PC-9 (cell line): ENCODE measurements at regions not wholly inside any gene's neighbourhood (a gene's known extent, or its start where the extent isn't known, plus 50 kb on each side); places are given as distances from the start of the nearest gene placed in this dataset.

Experiments used
- BruUV-seq: library from RNA; stranded (reverse); fragments of 400-500 nt; replicated peaks from 2 replicates; lab custom pipeline; 2021; lab: Mats Ljungman, UMichigan
- CTCF ChIA-PET: fragments of 300-600 bp; sonication (Branson Sonifier 250); formaldehyde crosslinking; loops from one replicate; lab custom pipeline; 2022; ENCODE audit warnings: antibody characterized with exemption; lab: Charles Lee
- POLR2A ChIA-PET: fragments of 300-600 bp; sonication (Branson Sonifier 250); formaldehyde crosslinking; loops from one replicate; lab custom pipeline; 2022; ENCODE audit warnings: antibody characterized with exemption; ENCODE audit not compliant: unreplicated experiment; lab: Charles Lee
- DNase-seq, 2 experiments: peaks; one replicate each; pipeline versions ENCODE4 v3.0.0 to v3.0.0-alpha.2; 2015 to 2022; ENCODE audit warnings: mixed read lengths in 1 of 2
- H2AFZ ChIP-seq: fragments of 200-600 bp; sonication (generic); 2 replicates; pipeline ENCODE4 v1.8.1; 2017; ENCODE audit warnings: antibody characterized with exemption
- H3F3A ChIP-seq: fragments of 200-600 bp; sonication (generic); 2 replicates; pipeline ENCODE4 v1.8.1; 2017; ENCODE audit warnings: antibody characterized with exemption, mild to moderate bottlenecking, low read depth; ENCODE audit not compliant: insufficient read depth
- H3K27ac ChIP-seq: fragments of 200-600 bp; sonication (generic); 2 replicates; pipeline ENCODE4 v1.6.1; 2016; ENCODE audit warnings: mixed run types
- H3K27me3 ChIP-seq: fragments of 200-600 bp; sonication (generic); 2 replicates; pipeline ENCODE4 v1.6.1; 2016; ENCODE audit warnings: low read depth, mixed run types; ENCODE audit not compliant: insufficient read depth
- H3K36me3 ChIP-seq: fragments of 200-600 bp; sonication (generic); 2 replicates; pipeline ENCODE4 v1.6.1; 2016; ENCODE audit warnings: low read depth, mixed run types
- H3K4me1 ChIP-seq: fragments of 200-600 bp; sonication (generic); replicated peaks from 2 replicates; pipeline ENCODE4 v1.6.1; 2016; ENCODE audit warnings: mixed run types; ENCODE audit not compliant: insufficient read depth
- H3K4me2 ChIP-seq: fragments of 200-600 bp; sonication (generic); 2 replicates; pipeline ENCODE4 v1.6.1; 2017; ENCODE audit warnings: mixed run types
- H3K4me3 ChIP-seq: fragments of 200-600 bp; sonication (generic); 2 replicates; pipeline ENCODE4 v1.6.1; 2016; ENCODE audit warnings: mixed run types
- H3K79me2 ChIP-seq: fragments of 200-600 bp; sonication (generic); 2 replicates; pipeline ENCODE4 v1.6.1; 2017; ENCODE audit warnings: low read depth, mixed run types
- H3K9me2 ChIP-seq: fragments of 200-600 bp; sonication (generic); 2 replicates; pipeline ENCODE4 v1.8.1; 2017; ENCODE audit warnings: mild to moderate bottlenecking; ENCODE audit not compliant: insufficient read depth
- H3K9me3 ChIP-seq: fragments of 200-600 bp; sonication (generic); 2 replicates; pipeline ENCODE4 v1.8.1; 2016; ENCODE audit warnings: low read depth; ENCODE audit not compliant: insufficient read depth
- H4K20me1 ChIP-seq: fragments of 200-600 bp; sonication (generic); 2 replicates; pipeline ENCODE4 v1.8.1; 2017; ENCODE audit not compliant: insufficient read depth
- EZH2 ChIP-seq: fragments of 200-600 bp; sonication (generic); IDR thresholded peaks from 2 replicates; pipeline ENCODE4 v1.8.0; 2017; ENCODE audit warnings: antibody characterized with exemption, low read depth
- intact Hi-C: fragments of 100-400 bp; cut with micrococcal nuclease; formaldehyde crosslinking; loops from one replicate; pipeline ENCODE4 v1.10.0; 2022; ENCODE audit not compliant: unreplicated experiment
- TF ChIP-seq, protein P1 (sequence below): fragments of 200-600 bp; sonication (generic); conservative IDR thresholded peaks from 2 replicates; pipeline ENCODE4 v1.6.1; 2017; ENCODE audit warnings: mixed run types, antibody characterized with exemption, mild to moderate bottlenecking, moderate library complexity

GRCh38 chr11:116686866-116687265 lies 85.9 kb downstream of the BUD13 start:
- no peaks in the 10 kb centered on the region for H4K20me1 ChIP-seq
- H3K9me3 ChIP-seq = no peaks in the 10 kb centered on the region
- H3K27ac ChIP-seq = no peak overlapping the region
- no peak for TF ChIP-seq EZH2
- TF ChIP-seq, protein P1, sequence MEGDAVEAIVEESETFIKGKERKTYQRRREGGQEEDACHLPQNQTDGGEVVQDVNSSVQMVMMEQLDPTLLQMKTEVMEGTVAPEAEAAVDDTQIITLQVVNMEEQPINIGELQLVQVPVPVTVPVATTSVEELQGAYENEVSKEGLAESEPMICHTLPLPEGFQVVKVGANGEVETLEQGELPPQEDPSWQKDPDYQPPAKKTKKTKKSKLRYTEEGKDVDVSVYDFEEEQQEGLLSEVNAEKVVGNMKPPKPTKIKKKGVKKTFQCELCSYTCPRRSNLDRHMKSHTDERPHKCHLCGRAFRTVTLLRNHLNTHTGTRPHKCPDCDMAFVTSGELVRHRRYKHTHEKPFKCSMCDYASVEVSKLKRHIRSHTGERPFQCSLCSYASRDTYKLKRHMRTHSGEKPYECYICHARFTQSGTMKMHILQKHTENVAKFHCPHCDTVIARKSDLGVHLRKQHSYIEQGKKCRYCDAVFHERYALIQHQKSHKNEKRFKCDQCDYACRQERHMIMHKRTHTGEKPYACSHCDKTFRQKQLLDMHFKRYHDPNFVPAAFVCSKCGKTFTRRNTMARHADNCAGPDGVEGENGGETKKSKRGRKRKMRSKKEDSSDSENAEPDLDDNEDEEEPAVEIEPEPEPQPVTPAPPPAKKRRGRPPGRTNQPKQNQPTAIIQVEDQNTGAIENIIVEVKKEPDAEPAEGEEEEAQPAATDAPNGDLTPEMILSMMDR = no peak
- CTCF ChIA-PET = no interaction called here
- POLR2A ChIA-PET = no interaction called here
- H3K4me3 ChIP-seq = no peak overlapping the region
- H3K4me1 ChIP-seq = no peaks in the 10 kb centered on the region
- no peak overlapping the region for H3K4me2 ChIP-seq
- H3K79me2 ChIP-seq = no peaks in the 10 kb centered on the region
- intact Hi-C loops = no loop called here
- no peaks in the 10 kb centered on the region for H3K36me3 ChIP-seq
- H3K27me3 ChIP-seq = peaks cover 49% of the 10 kb centered on the region
- H3F3A ChIP-seq = no peaks in the 10 kb centered on the region
- H3K9me2 ChIP-seq = no peaks in the 10 kb centered on the region
- no TSS peak for BruUV-seq
- no peak for DNase-seq
- H2AFZ ChIP-seq = no peak overlapping the region

GRCh38 chr11:116683982-116684381 lies 88.8 kb downstream of the BUD13 start:
- no peaks in the 10 kb centered on the region for H3K9me3 ChIP-seq
- no peak overlapping the region for H3K4me3 ChIP-seq
- TF ChIP-seq, protein P1 = no peak
- no peak for TF ChIP-seq EZH2
- no peak for DNase-seq
- CTCF ChIA-PET = no interaction called here
- POLR2A ChIA-PET = no interaction called here
- H3K27me3 ChIP-seq = peaks cover 66% of the 10 kb centered on the region
- H3F3A ChIP-seq = no peaks in the 10 kb centered on the region
- no TSS peak for BruUV-seq
- no peak overlapping the region for H3K4me2 ChIP-seq
- intact Hi-C loops = no loop called here
- H3K36me3 ChIP-seq = no peaks in the 10 kb centered on the region
- H3K4me1 ChIP-seq = no peaks in the 10 kb centered on the region
- H3K79me2 ChIP-seq = no peaks in the 10 kb centered on the region
- no peaks in the 10 kb centered on the region for H3K9me2 ChIP-seq
- no peak overlapping the region for H2AFZ ChIP-seq
- no peak overlapping the region for H3K27ac ChIP-seq
- H4K20me1 ChIP-seq = no peaks in the 10 kb centered on the region

DNA sequence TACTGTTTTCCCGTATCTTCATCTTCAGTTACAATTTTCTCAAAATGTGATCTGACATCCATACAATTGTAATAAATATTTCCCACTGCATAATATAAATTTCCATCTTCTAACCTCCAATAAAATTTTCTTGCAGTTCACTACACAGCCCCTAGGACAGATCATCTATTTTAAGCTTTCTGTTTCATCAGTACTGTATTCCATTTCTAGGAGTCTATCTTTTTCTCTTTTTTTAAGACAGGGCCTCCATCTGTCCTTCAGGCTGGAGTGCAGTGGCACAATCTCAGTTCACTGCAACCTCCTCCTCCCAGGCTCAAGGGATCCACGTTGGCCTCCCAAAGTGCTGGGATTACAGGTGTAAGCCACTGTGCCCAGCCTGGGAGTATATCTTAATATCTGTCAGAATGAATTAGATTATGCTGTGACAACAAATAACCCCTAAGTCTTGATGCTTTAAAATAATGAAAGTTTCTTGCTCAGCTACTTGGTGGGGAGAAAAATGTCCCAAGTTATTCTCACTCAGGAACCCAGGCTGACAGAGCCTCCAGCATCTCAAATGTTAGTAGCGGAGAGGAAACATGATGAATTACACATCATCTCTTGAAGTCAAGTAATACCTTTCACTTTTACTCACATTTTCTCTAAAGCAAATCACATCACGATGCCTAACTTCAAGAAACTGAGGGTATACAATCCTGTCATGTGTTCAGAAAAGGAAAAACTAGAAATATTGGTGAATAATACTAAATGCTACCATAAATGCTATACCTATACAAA lies 92.2 kb downstream of the BUD13 start:
- TF ChIP-seq, protein P1 = 0 out of 2 replicates have a peak, but pooled peaks have one; percentile 30
- TF ChIP-seq EZH2 = no peak
- POLR2A ChIA-PET = no interaction called here
- Histone ChIP-seq H3K27ac (no peak overlapping the region), H3K4me1 (no peaks in the 10 kb centered on the region), H4K20me1 (no peaks in the 10 kb centered on the region), H3K27me3 (peaks cover 39% of the 10 kb centered on the region), H3F3A (no peaks in the 10 kb centered on the region), H3K79me2 (no peaks in the 10 kb centered on the region), H3K4me3 (no peak overlapping the region), H2AFZ (no peak overlapping the region), H3K9me2 (no peaks in the 10 kb centered on the region), H3K9me3 (no peaks in the 10 kb centered on the region), H3K4me2 (no peak overlapping the region), H3K36me3 (no peaks in the 10 kb centered on the region)
- CTCF ChIA-PET = no interaction called here
- intact Hi-C loops = no loop called here
- DNase-seq = no peak
- BruUV-seq = no TSS peak
